DND-41 (cell line): ENCODE measurements at regions not wholly inside any gene's neighbourhood (a gene's known extent, or its start where the extent isn't known, plus 50 kb on each side); places are given as distances from the start of the nearest gene placed in this dataset.

Experiments used
- EZH2 ChIP-seq: IDR thresholded peaks from 3 replicates; pipeline ENCODE4 v1.6.1; 2012; ENCODE audit warnings: borderline replicate concordance, low read depth, mild to moderate bottlenecking, moderate library complexity, low read length, inconsistent platforms; ENCODE audit not compliant: severe bottlenecking
- TF ChIP-seq, protein P1 (sequence below): IDR thresholded peaks from 2 replicates; pipeline ENCODE4 v1.5.1; 2012; ENCODE audit warnings: borderline replicate concordance, low read length, moderate library complexity, mild to moderate bottlenecking; ENCODE audit not compliant: poor library complexity, severe bottlenecking; ENCODE audit errors: extremely low read depth

DNA sequence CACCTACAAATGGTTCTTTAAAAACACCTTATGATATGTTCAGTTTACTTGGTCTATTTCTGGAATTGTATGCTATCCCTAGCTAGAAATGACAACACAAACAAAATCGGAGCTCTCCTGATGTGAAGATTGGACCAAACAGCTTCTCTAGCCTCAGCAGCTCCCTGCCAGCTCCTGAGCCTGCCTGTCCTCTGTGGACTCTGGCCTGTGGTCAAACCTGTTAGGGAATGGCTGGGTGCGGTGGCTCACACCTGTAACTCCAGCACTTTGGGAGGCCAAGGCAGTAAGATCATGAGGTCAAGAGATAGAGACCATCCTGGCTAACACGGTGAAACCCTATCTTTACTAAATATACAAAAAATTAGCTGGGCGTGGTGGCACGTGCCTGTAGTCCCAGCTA lies 195.3 kb downstream of the GAS1 start:
- TF ChIP-seq EZH2, result no peak
- TF ChIP-seq, protein P1, sequence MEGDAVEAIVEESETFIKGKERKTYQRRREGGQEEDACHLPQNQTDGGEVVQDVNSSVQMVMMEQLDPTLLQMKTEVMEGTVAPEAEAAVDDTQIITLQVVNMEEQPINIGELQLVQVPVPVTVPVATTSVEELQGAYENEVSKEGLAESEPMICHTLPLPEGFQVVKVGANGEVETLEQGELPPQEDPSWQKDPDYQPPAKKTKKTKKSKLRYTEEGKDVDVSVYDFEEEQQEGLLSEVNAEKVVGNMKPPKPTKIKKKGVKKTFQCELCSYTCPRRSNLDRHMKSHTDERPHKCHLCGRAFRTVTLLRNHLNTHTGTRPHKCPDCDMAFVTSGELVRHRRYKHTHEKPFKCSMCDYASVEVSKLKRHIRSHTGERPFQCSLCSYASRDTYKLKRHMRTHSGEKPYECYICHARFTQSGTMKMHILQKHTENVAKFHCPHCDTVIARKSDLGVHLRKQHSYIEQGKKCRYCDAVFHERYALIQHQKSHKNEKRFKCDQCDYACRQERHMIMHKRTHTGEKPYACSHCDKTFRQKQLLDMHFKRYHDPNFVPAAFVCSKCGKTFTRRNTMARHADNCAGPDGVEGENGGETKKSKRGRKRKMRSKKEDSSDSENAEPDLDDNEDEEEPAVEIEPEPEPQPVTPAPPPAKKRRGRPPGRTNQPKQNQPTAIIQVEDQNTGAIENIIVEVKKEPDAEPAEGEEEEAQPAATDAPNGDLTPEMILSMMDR, result no peak
